ENCODE measurements at regions not wholly inside any gene's neighbourhood (a gene's known extent, or its start where the extent isn't known, plus 50 kb on each side); places are given as distances from the start of the nearest gene placed in this dataset.

- ChIA-PET POLR2A (no interaction called here), CTCF (interaction anchor here (0.5 kb wide), 1 partner anchor 570 kb away, joined by 4 read pairs; no protein-coding TSS in a partner anchor)
- no peaks in the 10 kb centered on the region for H3K36me3 ChIP-seq (ENCODE audit: control insufficient read depth in 2 of 2, insufficient read depth in 1 of 2, low read length in 2 of 2)
- no peaks in the 10 kb centered on the region for H3K4me1 ChIP-seq (ENCODE audit: control insufficient read depth, insufficient read depth, low read length)
- H3K4me3 ChIP-seq (ENCODE audit: low read depth, low read length), result no peak overlapping the region
- H3K9me3 ChIP-seq (ENCODE audit: control insufficient read depth, insufficient read depth, low read depth, low read length), result no peaks in the 10 kb centered on the region
- TF ChIP-seq ZNF585B (tag by site-specific recombination; IDR thresholded peaks at IDR 0.05) (no peak), ZNF558 (tag by site-specific recombination; IDR thresholded peaks at IDR 0.05) (no peak), ZNF670 (tag by site-specific recombination; IDR thresholded peaks at IDR 0.05; ENCODE audit: low read depth) (no peak), ZNF37A (tag by site-specific recombination; IDR thresholded peaks at IDR 0.05) (no peak), ZNF362 (tag by site-specific recombination; IDR thresholded peaks at IDR 0.05) (no peak), ZNF416 (tag by site-specific recombination; IDR thresholded peaks at IDR 0.05) (no peak), ATF2 (tag by site-specific recombination; IDR thresholded peaks at IDR 0.05; ENCODE audit: low read depth) (no peak), ZNF830 (tag by site-specific recombination; IDR thresholded peaks at IDR 0.05; ENCODE audit: low read depth) (no peak), ZNF266 (tag by site-specific recombination; IDR thresholded peaks at IDR 0.05; ENCODE audit: low read depth) (no peak), ZFHX2 (tag by site-specific recombination; conservative IDR thresholded peaks at IDR 0.05) (no peak), ZSCAN16 (tag by site-specific recombination; IDR thresholded peaks at IDR 0.05) (no peak), FEZF1 (tag by site-specific recombination; IDR thresholded peaks at IDR 0.05) (no peak), PRDM1 (tag by site-specific recombination; IDR thresholded peaks at IDR 0.05) (no peak), OVOL3 (tag by site-specific recombination; IDR thresholded peaks at IDR 0.05) (no peak)
- H3K27ac ChIP-seq (ENCODE audit: extremely low read depth, low read depth, low read length), result no peak overlapping the region
These were observed 1257.9 kb downstream of the PCDH17 start for GRCh38 chr13:58889474-58889873.

DNA sequence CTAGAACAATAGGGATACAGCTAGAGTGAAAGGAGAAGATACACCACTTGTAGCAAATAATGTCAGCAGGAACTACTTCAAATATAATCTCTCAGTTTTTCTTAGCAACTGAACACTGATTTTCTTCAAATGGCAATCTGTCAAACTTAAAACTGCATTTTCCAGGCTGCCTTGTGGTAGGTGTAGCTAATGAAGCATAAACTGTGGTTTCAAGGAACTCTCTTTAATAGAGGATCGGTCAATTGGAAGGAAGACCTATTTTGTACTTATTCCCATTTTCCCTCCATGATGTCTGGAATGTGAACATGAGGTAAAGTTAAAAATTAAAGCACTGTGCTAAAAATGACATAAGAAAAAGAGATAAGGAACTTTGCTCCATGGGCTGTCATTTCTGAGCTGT is 1261.9 kb downstream of the PCDH17 start:
- Histone ChIP-seq H3K4me1 (ENCODE audit: control insufficient read depth, insufficient read depth, low read length) (no peaks in the 10 kb centered on the region), H3K4me3 (ENCODE audit: low read depth, low read length) (no peak overlapping the region), H3K36me3 (ENCODE audit: control insufficient read depth in 2 of 2, insufficient read depth in 1 of 2, low read length in 2 of 2) (no peaks in the 10 kb centered on the region), H3K27ac (ENCODE audit: extremely low read depth, low read depth, low read length) (no peak overlapping the region), H3K9me3 (ENCODE audit: control insufficient read depth, insufficient read depth, low read depth, low read length) (no peaks in the 10 kb centered on the region)
- POLR2A ChIA-PET, result no interaction called here
- TF ChIP-seq, protein P1, sequence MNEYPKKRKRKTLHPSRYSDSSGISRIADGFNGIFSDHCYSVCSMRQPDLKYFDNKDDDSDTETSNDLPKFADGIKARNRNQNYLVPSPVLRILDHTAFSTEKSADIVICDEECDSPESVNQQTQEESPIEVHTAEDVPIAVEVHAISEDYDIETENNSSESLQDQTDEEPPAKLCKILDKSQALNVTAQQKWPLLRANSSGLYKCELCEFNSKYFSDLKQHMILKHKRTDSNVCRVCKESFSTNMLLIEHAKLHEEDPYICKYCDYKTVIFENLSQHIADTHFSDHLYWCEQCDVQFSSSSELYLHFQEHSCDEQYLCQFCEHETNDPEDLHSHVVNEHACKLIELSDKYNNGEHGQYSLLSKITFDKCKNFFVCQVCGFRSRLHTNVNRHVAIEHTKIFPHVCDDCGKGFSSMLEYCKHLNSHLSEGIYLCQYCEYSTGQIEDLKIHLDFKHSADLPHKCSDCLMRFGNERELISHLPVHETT (tag by site-specific recombination; IDR thresholded peaks at IDR 0.05), result no peak
- no peak for TF ChIP-seq KLF16 (tag by site-specific recombination; IDR thresholded peaks at IDR 0.05)
- TF ChIP-seq FEZF1 (tag by site-specific recombination; IDR thresholded peaks at IDR 0.05), result no peak
- TF ChIP-seq OSR2 (tag by site-specific recombination; IDR thresholded peaks at IDR 0.05), result no peak
- no peak for TF ChIP-seq ZNF510 (tag by site-specific recombination; IDR thresholded peaks at IDR 0.05; ENCODE audit: insufficient replicate concordance)
- TF ChIP-seq SCRT1 (tag by site-specific recombination; IDR thresholded peaks at IDR 0.05; ENCODE audit: borderline replicate concordance), result no peak
- TF ChIP-seq PATZ1 (tag by site-specific recombination; IDR thresholded peaks at IDR 0.05), result no peak
- CTCF ChIA-PET, result no interaction called here

Measured in HEK293 (cell line).